GM18526 (cell line): ENCODE measurements at regions not wholly inside any gene's neighbourhood (a gene's known extent, or its start where the extent isn't known, plus 50 kb on each side); places are given as distances from the start of the nearest gene placed in this dataset.
A peak's percentile ranks its signal among the peaks of the same experiment; 100 is the strongest.

Experiments used
- POLR2A ChIP-seq: IDR thresholded peaks from 3 replicates; pipeline ENCODE4 v1.6.1; 2011; ENCODE audit not compliant: insufficient read length; ENCODE audit errors: extremely low read depth

GRCh38 chr2:134118279-134119116 lies 135.4 kb upstream of the MGAT5 start:
- no peak for TF ChIP-seq POLR2A

- no peak for TF ChIP-seq POLR2A
These were observed 134.7 kb upstream of the MGAT5 start for GRCh38 chr2:134119117-134119712.

GRCh38 chr2:134119713-134120405 lies 134.0 kb upstream of the MGAT5 start:
- TF ChIP-seq POLR2A: peak; percentile 75

GRCh38 chr2:134120406-134120732 lies 133.5 kb upstream of the MGAT5 start:
- TF ChIP-seq POLR2A: no peak

GRCh38 chr2:134120733-134121630 lies 132.9 kb upstream of the MGAT5 start:
- peak; percentile 33 for TF ChIP-seq POLR2A

- TF ChIP-seq POLR2A: no peak
These were observed 131.3 kb upstream of the MGAT5 start for GRCh38 chr2:134122610-134123009.

- no peak for TF ChIP-seq POLR2A
These were observed 130.5 kb upstream of the MGAT5 start for GRCh38 chr2:134123332-134123731.

GRCh38 chr2:134124047-134124753 lies 129.7 kb upstream of the MGAT5 start:
- TF ChIP-seq POLR2A: no peak

- no peak for TF ChIP-seq POLR2A
These were observed 126.4 kb upstream of the MGAT5 start for GRCh38 chr2:134127496-134127895.

- TF ChIP-seq POLR2A: no peak
These were observed 125.1 kb upstream of the MGAT5 start for GRCh38 chr2:134128746-134129145.

GRCh38 chr2:134129900-134130537 lies 123.9 kb upstream of the MGAT5 start:
- TF ChIP-seq POLR2A: no peak

- TF ChIP-seq POLR2A: no peak
These were observed 122.0 kb upstream of the MGAT5 start for GRCh38 chr2:134131681-134132489.

GRCh38 chr2:134132490-134132857 lies 121.4 kb upstream of the MGAT5 start:
- no peak for TF ChIP-seq POLR2A
